Fibroblast of villous mesenchyme (primary cell): ENCODE measurements at regions not wholly inside any gene's neighbourhood (a gene's known extent, or its start where the extent isn't known, plus 50 kb on each side); places are given as distances from the start of the nearest gene placed in this dataset.

Experiments used
- DNase-seq: peaks from one replicate; pipeline ENCODE4 v3.0.0-alpha.2; 2010; ENCODE audit warnings: low read depth
- H3K4me3 ChIP-seq: 2 replicates; pipeline ENCODE4 v1.5.1; 2011; ENCODE audit warnings: low read depth, mild to moderate bottlenecking, low read length
- TF ChIP-seq, protein P1 (sequence below): IDR thresholded peaks from 2 replicates; pipeline ENCODE4 v1.5.1; 2012; ENCODE audit warnings: low read depth, mild to moderate bottlenecking, low read length; ENCODE audit not compliant: insufficient read depth

GRCh38 chr13:91185294-91185863 lies 162.1 kb upstream of the MIR17HG start:
- TF ChIP-seq, protein P1, sequence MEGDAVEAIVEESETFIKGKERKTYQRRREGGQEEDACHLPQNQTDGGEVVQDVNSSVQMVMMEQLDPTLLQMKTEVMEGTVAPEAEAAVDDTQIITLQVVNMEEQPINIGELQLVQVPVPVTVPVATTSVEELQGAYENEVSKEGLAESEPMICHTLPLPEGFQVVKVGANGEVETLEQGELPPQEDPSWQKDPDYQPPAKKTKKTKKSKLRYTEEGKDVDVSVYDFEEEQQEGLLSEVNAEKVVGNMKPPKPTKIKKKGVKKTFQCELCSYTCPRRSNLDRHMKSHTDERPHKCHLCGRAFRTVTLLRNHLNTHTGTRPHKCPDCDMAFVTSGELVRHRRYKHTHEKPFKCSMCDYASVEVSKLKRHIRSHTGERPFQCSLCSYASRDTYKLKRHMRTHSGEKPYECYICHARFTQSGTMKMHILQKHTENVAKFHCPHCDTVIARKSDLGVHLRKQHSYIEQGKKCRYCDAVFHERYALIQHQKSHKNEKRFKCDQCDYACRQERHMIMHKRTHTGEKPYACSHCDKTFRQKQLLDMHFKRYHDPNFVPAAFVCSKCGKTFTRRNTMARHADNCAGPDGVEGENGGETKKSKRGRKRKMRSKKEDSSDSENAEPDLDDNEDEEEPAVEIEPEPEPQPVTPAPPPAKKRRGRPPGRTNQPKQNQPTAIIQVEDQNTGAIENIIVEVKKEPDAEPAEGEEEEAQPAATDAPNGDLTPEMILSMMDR, result no peak
- no peak for DNase-seq
- H3K4me3 ChIP-seq, result no peak overlapping the region

GRCh38 chr13:91187522-91187921 lies 160.0 kb upstream of the MIR17HG start:
- TF ChIP-seq, protein P1, result no peak
- no peak for DNase-seq
- H3K4me3 ChIP-seq, result no peak overlapping the region

GRCh38 chr13:91189506-91189905 lies 158.0 kb upstream of the MIR17HG start:
- H3K4me3 ChIP-seq, result no peak overlapping the region
- TF ChIP-seq, protein P1, result no peak
- no peak for DNase-seq

DNA sequence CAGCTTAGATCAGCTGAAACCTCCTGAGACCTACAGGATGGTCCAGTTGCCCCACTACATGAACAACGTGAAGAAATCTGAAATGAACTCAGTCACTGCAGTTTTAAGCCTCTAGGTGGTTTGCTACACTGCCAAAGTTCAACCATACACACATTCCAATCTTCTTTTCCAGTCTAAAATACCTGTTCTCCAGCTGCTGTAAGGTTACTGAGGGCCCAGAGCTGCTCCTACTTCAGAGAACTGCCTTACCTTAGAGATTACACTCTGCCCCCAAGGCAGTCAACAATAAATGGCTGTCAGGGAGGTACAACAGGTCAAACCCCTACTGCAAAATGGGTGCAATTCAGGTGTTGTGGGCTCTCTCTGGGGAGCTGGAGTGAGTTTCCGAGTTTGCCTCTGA lies 154.1 kb upstream of the MIR17HG start:
- no peak for DNase-seq
- TF ChIP-seq, protein P1, result no peak
- no peak overlapping the region for H3K4me3 ChIP-seq

DNA sequence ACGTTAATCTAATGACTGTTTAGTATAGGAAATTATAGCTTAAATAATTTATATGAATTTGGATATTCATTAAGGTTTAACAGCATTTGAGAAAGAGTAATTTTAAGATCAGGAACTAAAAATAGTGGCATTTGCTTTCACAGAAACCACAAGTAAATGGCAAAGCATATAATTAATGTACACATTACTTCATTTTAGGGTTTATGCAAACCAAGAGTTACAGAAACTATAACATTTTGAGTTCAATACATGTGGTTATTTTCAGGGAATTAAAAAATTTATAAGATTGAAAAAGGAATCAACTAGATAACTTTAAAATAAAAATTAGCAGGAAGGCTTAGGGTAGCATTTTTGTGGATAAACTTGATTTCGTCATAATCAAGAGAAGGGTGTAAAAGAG lies 151.7 kb upstream of the MIR17HG start:
- TF ChIP-seq, protein P1, result no peak
- no peak for DNase-seq
- no peak overlapping the region for H3K4me3 ChIP-seq

DNA sequence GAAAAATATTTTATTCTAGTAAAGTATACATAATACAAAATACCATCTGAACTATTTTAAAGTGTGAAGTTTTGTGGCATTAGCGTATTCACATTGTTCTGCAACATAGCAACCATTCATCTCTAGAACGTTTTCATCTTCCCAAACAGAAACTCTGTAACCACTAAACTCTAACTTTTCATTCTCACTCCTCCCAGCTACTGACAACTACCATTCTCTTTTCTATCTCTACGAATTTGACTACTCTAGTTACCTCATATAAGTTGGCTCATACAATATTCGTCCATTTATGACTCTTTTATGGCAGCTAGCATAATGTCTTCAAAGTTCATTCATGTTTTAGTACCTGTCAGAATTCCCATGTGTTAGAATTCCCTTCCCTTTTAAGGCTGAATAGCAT lies 150.5 kb upstream of the MIR17HG start:
- TF ChIP-seq, protein P1, result no peak
- no peak overlapping the region for H3K4me3 ChIP-seq
- no peak for DNase-seq

DNA sequence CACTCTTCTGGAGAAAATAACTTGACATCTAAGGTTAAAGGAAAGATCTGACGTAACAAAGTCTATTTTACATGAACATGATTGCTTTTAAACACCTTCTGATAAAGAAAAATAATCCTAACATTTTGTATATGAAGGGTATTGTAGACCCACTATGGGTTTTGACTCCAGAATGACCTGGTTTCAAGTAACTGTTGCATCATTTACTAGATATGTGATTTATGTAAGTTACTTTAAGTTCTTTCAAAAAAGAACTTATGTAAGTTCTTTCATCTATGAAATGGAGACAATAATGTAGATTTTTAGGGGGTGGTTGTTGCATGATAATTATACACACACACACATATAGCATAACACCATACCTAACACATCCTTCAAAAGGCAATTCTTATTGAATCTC lies 147.6 kb upstream of the MIR17HG start:
- no peak for DNase-seq
- no peak overlapping the region for H3K4me3 ChIP-seq
- TF ChIP-seq, protein P1, result no peak
